ENCODE measurements at regions not wholly inside any gene's neighbourhood (a gene's known extent, or its start where the extent isn't known, plus 50 kb on each side); places are given as distances from the start of the nearest gene placed in this dataset.

DNA sequence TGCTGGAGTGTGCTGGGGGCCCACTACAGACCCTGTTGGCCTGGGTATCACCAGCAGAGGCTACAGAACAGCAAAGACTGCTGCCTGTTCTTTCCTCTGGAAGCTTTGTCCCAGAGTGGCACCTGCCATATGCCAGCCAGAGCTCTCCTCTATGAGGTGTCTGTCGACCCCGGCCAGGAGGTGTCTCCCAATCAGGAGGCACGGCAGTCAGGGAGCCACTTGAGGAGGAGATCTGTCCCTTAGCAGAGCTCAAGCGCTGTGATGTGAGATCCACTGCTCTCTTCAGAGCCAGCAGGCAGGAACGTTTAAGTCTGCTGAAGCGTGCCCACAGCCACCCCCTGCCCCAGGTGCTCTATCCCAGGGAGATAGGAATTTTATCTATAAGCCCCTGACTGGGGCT, 316.2 kb downstream of the ETV1 start:
- TF ChIP-seq EZH2 (IDR thresholded peaks at IDR 0.05; ENCODE audit: insufficient read depth, poor library complexity, severe bottlenecking) (no peak), EZH2phosphoT487 (IDR thresholded peaks at IDR 0.05; ENCODE audit: insufficient read depth, low read depth) (no peak)

All from GM23248 (cell line).